ENCODE measurements at regions not wholly inside any gene's neighbourhood (a gene's known extent, or its start where the extent isn't known, plus 50 kb on each side); places are given as distances from the start of the nearest gene placed in this dataset.

GRCh38 chr6:140782941-140783340 lies 1349.8 kb upstream of the GJE1 start:
- no peak for TF ChIP-seq CTCF (IDR thresholded peaks at IDR 0.05 in 4 of 5, conservative IDR thresholded peaks at IDR 0.05 in 1 of 5)
- no peak for TF ChIP-seq POLR2A (IDR thresholded peaks at IDR 0.05)
